IMR-90 (cell line): ENCODE measurements at regions not wholly inside any gene's neighbourhood (a gene's known extent, or its start where the extent isn't known, plus 50 kb on each side); places are given as distances from the start of the nearest gene placed in this dataset.

Experiments
- ATAC-seq: fragments of 200-7000 bp; cut with Tn5 transposase; 2 replicates; pipeline ENCODE4 v1.9.1; 2020; ENCODE audit warnings: low read depth, mild to moderate bottlenecking, moderate library complexity
- BruUV-seq: library from RNA; stranded (reverse); fragments of 400-500 nt; replicated peaks from 2 replicates; lab custom pipeline; 2021; lab: Mats Ljungman, UMichigan
- CTCF ChIA-PET: fragments of 300-600 bp; formaldehyde crosslinking; extraction: SDS; loops from one replicate; lab custom pipeline; 2021; ENCODE audit warnings: antibody characterized with exemption; lab: Yijun Ruan, JAX
- POLR2A ChIA-PET: fragments of 300-600 bp; sonication (Branson Sonifier 250); formaldehyde crosslinking; loops from one replicate; lab custom pipeline; 2022; ENCODE audit warnings: antibody characterized with exemption; ENCODE audit not compliant: unreplicated experiment; lab: Charles Lee
- DNase-seq: peaks from one replicate; pipeline ENCODE4 v3.0.0; 2013
- H2AFZ ChIP-seq: replicated peaks from 2 replicates; pipeline ENCODE3; 2013; ENCODE audit warnings: low read length, mild to moderate bottlenecking; ENCODE audit not compliant: poor library complexity
- H2AK5ac ChIP-seq: 2 replicates; pipeline ENCODE4 v1.6.1; 2013; ENCODE audit warnings: low read depth, low read length, inconsistent platforms
- H2AK9ac ChIP-seq: replicated peaks from 2 replicates; pipeline ENCODE3; 2013; ENCODE audit warnings: mild to moderate bottlenecking, low read depth, low read length, moderate library complexity; ENCODE audit not compliant: poor library complexity
- H2BK120ac ChIP-seq: 2 replicates; pipeline ENCODE4 v1.6.1; 2013; ENCODE audit warnings: low read depth, low read length, inconsistent platforms
- H2BK15ac ChIP-seq: 3 replicates; pipeline ENCODE4 v1.6.1; 2013; ENCODE audit warnings: low read depth, low read length, inconsistent platforms
- H2BK20ac ChIP-seq: 2 replicates; pipeline ENCODE4 v1.6.1; 2013; ENCODE audit warnings: low read depth, mild to moderate bottlenecking, inconsistent platforms, low read length, moderate library complexity
- H2BK5ac ChIP-seq: 2 replicates; pipeline ENCODE4 v1.6.1; 2013; ENCODE audit warnings: mild to moderate bottlenecking, low read depth, low read length, inconsistent platforms; ENCODE audit not compliant: poor library complexity, severe bottlenecking
- H3K14ac ChIP-seq: replicated peaks from 2 replicates; pipeline ENCODE4 v1.6.1; 2013; ENCODE audit warnings: low read depth, low read length, inconsistent platforms
- H3K18ac ChIP-seq: 2 replicates; pipeline ENCODE4 v1.6.1; 2013; ENCODE audit warnings: low read depth, low read length, control low read depth
- H3K23ac ChIP-seq: 2 replicates; pipeline ENCODE4 v1.6.1; 2013; ENCODE audit warnings: low read depth, low read length, inconsistent platforms
- H3K27ac ChIP-seq: 2 replicates; pipeline ENCODE4 v1.5.1; 2013; ENCODE audit warnings: mild to moderate bottlenecking, control low read depth, low read length; ENCODE audit not compliant: insufficient read depth
- H3K27me3 ChIP-seq: 2 replicates; pipeline ENCODE4 v1.6.1; 2013; ENCODE audit warnings: low read length; ENCODE audit not compliant: control insufficient read depth, insufficient read depth
- H3K36me3 ChIP-seq: 2 replicates; pipeline ENCODE4 v1.6.1; 2013; ENCODE audit warnings: low read length, mixed read lengths; ENCODE audit not compliant: control insufficient read depth, insufficient read depth
- H3K4ac ChIP-seq: 2 replicates; pipeline ENCODE4 v1.6.1; 2013; ENCODE audit warnings: low read depth, low read length, inconsistent platforms
- H3K4me1 ChIP-seq: 2 replicates; pipeline ENCODE4 v1.6.1; 2013; ENCODE audit warnings: low read length, mixed read lengths; ENCODE audit not compliant: control insufficient read depth, insufficient read depth
- H3K4me2 ChIP-seq: 2 replicates; pipeline ENCODE4 v1.6.1; 2013; ENCODE audit warnings: low read depth, mild to moderate bottlenecking, control low read depth, low read length, moderate library complexity
- H3K4me3 ChIP-seq: 2 replicates; pipeline ENCODE4 v1.5.1; 2013; ENCODE audit warnings: low read depth, mild to moderate bottlenecking, control low read depth, low read length, moderate library complexity; ENCODE audit not compliant: insufficient read depth
- H3K56ac ChIP-seq: 2 replicates; pipeline ENCODE4 v1.6.1; 2013; ENCODE audit warnings: low read length, inconsistent platforms; ENCODE audit not compliant: insufficient read depth; ENCODE audit errors: extremely low read depth
- H3K79me1 ChIP-seq, 2 experiments: 2 replicates each; pipeline ENCODE4 v1.6.1; 2013; ENCODE audit warnings: low read length in 2 of 2, inconsistent platforms in 1 of 2, low read depth in 1 of 2
- H3K9ac ChIP-seq: 2 replicates; pipeline ENCODE4 v1.6.1; 2013; ENCODE audit warnings: low read depth, low read length, control low read depth
- H3K9me1 ChIP-seq: 2 replicates; pipeline ENCODE4 v1.6.1; 2013; ENCODE audit warnings: low read length, inconsistent platforms; ENCODE audit not compliant: insufficient read depth
- H3K9me3 ChIP-seq: 2 replicates; pipeline ENCODE4 v1.6.1; 2013; ENCODE audit warnings: low read length; ENCODE audit not compliant: control insufficient read depth, insufficient read depth
- H4K20me1 ChIP-seq: 2 replicates; pipeline ENCODE4 v1.6.1; 2013; ENCODE audit warnings: low read length, inconsistent platforms; ENCODE audit not compliant: insufficient read depth
- H4K5ac ChIP-seq: 2 replicates; pipeline ENCODE4 v1.6.1; 2013; ENCODE audit warnings: mild to moderate bottlenecking, low read depth, low read length, control low read depth
- H4K8ac ChIP-seq, 2 experiments: 2 replicates each; pipeline ENCODE4 v1.6.1; 2013; ENCODE audit warnings: low read depth in 2 of 2, low read length in 2 of 2, control low read depth in 1 of 2, inconsistent platforms in 1 of 2
- H4K91ac ChIP-seq: 2 replicates; pipeline ENCODE4 v1.6.1; 2013; ENCODE audit warnings: low read depth, low read length, inconsistent platforms; ENCODE audit not compliant: insufficient read depth
- CHD1 ChIP-seq: IDR thresholded peaks from 2 replicates; pipeline ENCODE4 v1.6.1; 2012; ENCODE audit warnings: low read depth, low read length, improper control_type of control experiment
- MAZ ChIP-seq: IDR thresholded peaks from 2 replicates; pipeline ENCODE4 v1.6.1; 2012; ENCODE audit warnings: low read depth, mild to moderate bottlenecking, low read length, improper control_type of control experiment, moderate library complexity, borderline replicate concordance
- NFE2L2 ChIP-seq: fragments of 150-350 bp; IDR thresholded peaks from 2 replicates; pipeline ENCODE4 v1.6.1; 2016; ENCODE audit warnings: low read depth, mild to moderate bottlenecking, low read length
- RAD21 ChIP-seq: IDR thresholded peaks from 2 replicates; pipeline ENCODE4 v1.6.1; 2012; ENCODE audit warnings: low read length, improper control_type of control experiment
- WGBS, 2 experiments: methylation state at CpG; one replicate each; pipeline versions ENCODE4 v1.1.5 to v1.1.7; 2013; ENCODE audit warnings: missing lambda C conversion rate in 2 of 2; ENCODE audit not compliant: insufficient read length in 1 of 2; ENCODE audit errors: extremely low coverage in 2 of 2; 5-methylcytosine and 5-hydroxymethylcytosine counted together
- dilution Hi-C: fragments of 300-500 bp; cut with HindIII; formaldehyde crosslinking; loops from one replicate; pipeline ENCODE4 v1.14.3; 2018; ENCODE audit warnings: low sequenced_read_pairs; ENCODE audit not compliant: unreplicated experiment
- in situ Hi-C: fragments of 300-500 bp; cut with MboI; formaldehyde crosslinking; loops from 3 replicates; pipeline ENCODE4 v1.14.3; 2019; ENCODE audit warnings: low sequenced_read_pairs, inconsistent platforms, mixed read lengths
- intact Hi-C: fragments of 100-400 bp; cut with micrococcal nuclease; formaldehyde crosslinking; loops from 2 replicates; pipeline ENCODE4 v1.10.0; 2022
- TF ChIP-seq, protein P1 (sequence below): fragments of 150-350 bp; IDR thresholded peaks from 2 replicates; pipeline ENCODE4 v1.6.1; 2017; ENCODE audit warnings: mild to moderate bottlenecking, antibody characterized with exemption, low read length, low read depth
- TF ChIP-seq, protein P2 (sequence below): fragments of 150-350 bp; IDR thresholded peaks from 2 replicates; pipeline ENCODE4 v1.6.1; 2016; ENCODE audit warnings: low read depth, mild to moderate bottlenecking, low read length, moderate library complexity, borderline replicate concordance
- TF ChIP-seq, protein P3 (sequence below): conservative IDR thresholded peaks from 2 replicates; pipeline ENCODE4 v1.5.1; 2012; ENCODE audit warnings: mild to moderate bottlenecking, low read depth, low read length, improper control_type of control experiment

DNA sequence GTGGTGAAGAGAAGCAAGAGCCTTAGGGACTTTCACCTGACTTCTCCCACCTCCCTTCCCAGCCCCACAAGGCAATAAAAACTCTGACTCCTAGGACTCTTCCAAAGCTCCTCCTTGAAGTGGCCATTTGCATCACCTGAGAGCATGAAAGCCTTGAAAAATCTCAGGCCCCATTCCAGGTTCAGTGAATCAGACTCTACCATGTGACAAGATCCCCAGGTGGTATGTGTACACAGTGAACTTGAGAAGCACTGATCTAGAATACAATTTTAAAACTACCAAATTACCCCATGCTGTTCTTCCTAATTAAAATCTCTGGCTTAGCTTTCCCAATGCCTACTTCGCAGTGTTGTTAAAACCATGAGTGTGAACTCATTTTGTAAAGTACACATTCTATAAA lies 195.1 kb upstream of the SAMSN1 start:
- dilution Hi-C loops (no loop called here), intact Hi-C loops (no loop called here), in situ Hi-C loops (no loop called here)
- ATAC-seq (no peak), DNase-seq (no peak)
- no peak overlapping the region for H3K4ac ChIP-seq
- H3K36me3 ChIP-seq: no peaks in the 10 kb centered on the region
- TF ChIP-seq NFE2L2 (no peak), RAD21 (no peak), MAZ (no peak), CHD1 (no peak)
- TF ChIP-seq, protein P1, sequence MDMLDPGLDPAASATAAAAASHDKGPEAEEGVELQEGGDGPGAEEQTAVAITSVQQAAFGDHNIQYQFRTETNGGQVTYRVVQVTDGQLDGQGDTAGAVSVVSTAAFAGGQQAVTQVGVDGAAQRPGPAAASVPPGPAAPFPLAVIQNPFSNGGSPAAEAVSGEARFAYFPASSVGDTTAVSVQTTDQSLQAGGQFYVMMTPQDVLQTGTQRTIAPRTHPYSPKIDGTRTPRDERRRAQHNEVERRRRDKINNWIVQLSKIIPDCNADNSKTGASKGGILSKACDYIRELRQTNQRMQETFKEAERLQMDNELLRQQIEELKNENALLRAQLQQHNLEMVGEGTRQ: no peak
- TF ChIP-seq, protein P2, sequence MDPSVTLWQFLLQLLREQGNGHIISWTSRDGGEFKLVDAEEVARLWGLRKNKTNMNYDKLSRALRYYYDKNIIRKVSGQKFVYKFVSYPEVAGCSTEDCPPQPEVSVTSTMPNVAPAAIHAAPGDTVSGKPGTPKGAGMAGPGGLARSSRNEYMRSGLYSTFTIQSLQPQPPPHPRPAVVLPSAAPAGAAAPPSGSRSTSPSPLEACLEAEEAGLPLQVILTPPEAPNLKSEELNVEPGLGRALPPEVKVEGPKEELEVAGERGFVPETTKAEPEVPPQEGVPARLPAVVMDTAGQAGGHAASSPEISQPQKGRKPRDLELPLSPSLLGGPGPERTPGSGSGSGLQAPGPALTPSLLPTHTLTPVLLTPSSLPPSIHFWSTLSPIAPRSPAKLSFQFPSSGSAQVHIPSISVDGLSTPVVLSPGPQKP: no peak
- TF ChIP-seq, protein P3, sequence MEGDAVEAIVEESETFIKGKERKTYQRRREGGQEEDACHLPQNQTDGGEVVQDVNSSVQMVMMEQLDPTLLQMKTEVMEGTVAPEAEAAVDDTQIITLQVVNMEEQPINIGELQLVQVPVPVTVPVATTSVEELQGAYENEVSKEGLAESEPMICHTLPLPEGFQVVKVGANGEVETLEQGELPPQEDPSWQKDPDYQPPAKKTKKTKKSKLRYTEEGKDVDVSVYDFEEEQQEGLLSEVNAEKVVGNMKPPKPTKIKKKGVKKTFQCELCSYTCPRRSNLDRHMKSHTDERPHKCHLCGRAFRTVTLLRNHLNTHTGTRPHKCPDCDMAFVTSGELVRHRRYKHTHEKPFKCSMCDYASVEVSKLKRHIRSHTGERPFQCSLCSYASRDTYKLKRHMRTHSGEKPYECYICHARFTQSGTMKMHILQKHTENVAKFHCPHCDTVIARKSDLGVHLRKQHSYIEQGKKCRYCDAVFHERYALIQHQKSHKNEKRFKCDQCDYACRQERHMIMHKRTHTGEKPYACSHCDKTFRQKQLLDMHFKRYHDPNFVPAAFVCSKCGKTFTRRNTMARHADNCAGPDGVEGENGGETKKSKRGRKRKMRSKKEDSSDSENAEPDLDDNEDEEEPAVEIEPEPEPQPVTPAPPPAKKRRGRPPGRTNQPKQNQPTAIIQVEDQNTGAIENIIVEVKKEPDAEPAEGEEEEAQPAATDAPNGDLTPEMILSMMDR: no peak
- H2BK20ac ChIP-seq: no peak overlapping the region
- H4K5ac ChIP-seq: no peak overlapping the region
- no peak overlapping the region for H3K4me3 ChIP-seq
- H3K79me1 ChIP-seq: no peaks in the 10 kb centered on the region
- H4K91ac ChIP-seq: no peak overlapping the region
- no peak overlapping the region for H3K9ac ChIP-seq
- no peak overlapping the region for H4K8ac ChIP-seq
- H2BK120ac ChIP-seq: no peak overlapping the region
- BruUV-seq: no TSS peak
- no peaks in the 10 kb centered on the region for H3K9me3 ChIP-seq
- ChIA-PET POLR2A (no interaction called here), CTCF (no interaction called here)
- H2AK9ac ChIP-seq: no peak overlapping the region
- no peaks in the 10 kb centered on the region for H3K27me3 ChIP-seq
- no peaks in the 10 kb centered on the region for H3K9me1 ChIP-seq
- H4K20me1 ChIP-seq: no peaks in the 10 kb centered on the region
- no peak overlapping the region for H3K23ac ChIP-seq
- H3K27ac ChIP-seq: no peak overlapping the region
- H2BK5ac ChIP-seq: no peak overlapping the region
- no peak overlapping the region for H3K56ac ChIP-seq
- no peak overlapping the region for H2AK5ac ChIP-seq
- WGBS, 2 experiments: no CpG with 5 or more reads among the region's 1 CpG
- H2BK15ac ChIP-seq: no peak overlapping the region
- H3K14ac ChIP-seq: no peak overlapping the region
- H3K4me1 ChIP-seq: no peaks in the 10 kb centered on the region
- H2AFZ ChIP-seq: no peak overlapping the region
- no peak overlapping the region for H3K18ac ChIP-seq
- no peak overlapping the region for H3K4me2 ChIP-seq
